Progenitor cell of endocrine pancreas (in vitro differentiated cells): ENCODE measurements at regions not wholly inside any gene's neighbourhood (a gene's known extent, or its start where the extent isn't known, plus 50 kb on each side); places are given as distances from the start of the nearest gene placed in this dataset.

Experiments used
- DNase-seq: peaks from one replicate; pipeline ENCODE4 v3.0.0; 2021; ENCODE audit warnings: low spot score; ENCODE audit not compliant: unreplicated experiment
- H3K27ac Mint-ChIP-seq: 2 replicates; pipeline ENCODE4 v1.8.0; 2021; ENCODE audit warnings: mild to moderate bottlenecking, moderate library complexity, mixed read lengths
- H3K27me3 Mint-ChIP-seq: 2 replicates; pipeline ENCODE4 v1.8.0; 2021; ENCODE audit warnings: mixed read lengths
- H3K36me3 Mint-ChIP-seq: 2 replicates; pipeline ENCODE4 v1.8.0; 2022; ENCODE audit warnings: mixed read lengths; ENCODE audit not compliant: insufficient read depth
- H3K4me1 Mint-ChIP-seq: 2 replicates; pipeline ENCODE4 v1.8.0; 2021; ENCODE audit warnings: low read depth, mixed read lengths
- H3K4me3 Mint-ChIP-seq: 2 replicates; pipeline ENCODE4 v1.8.0; 2021; ENCODE audit warnings: low read depth, mild to moderate bottlenecking, moderate library complexity, mixed read lengths
- H3K9me3 Mint-ChIP-seq: 2 replicates; pipeline ENCODE4 v1.8.0; 2021; ENCODE audit warnings: low read depth, mixed read lengths
- CTCF ChIP-seq: fragments of 200-600 bp; sonication (generic); IDR thresholded peaks from one replicate; pipeline ENCODE4 v1.5.0; 2021; ENCODE audit warnings: antibody characterized with exemption, mild to moderate bottlenecking; ENCODE audit not compliant: unreplicated experiment

- no peak for DNase-seq
- peaks cover under 1% of the 10 kb centered on the region for H3K4me1 Mint-ChIP-seq
- no peaks in the 10 kb centered on the region for H3K9me3 Mint-ChIP-seq
- no peak for TF ChIP-seq CTCF
- peaks cover 32% of the 10 kb centered on the region for H3K27me3 Mint-ChIP-seq
- H3K27ac Mint-ChIP-seq = no peak overlapping the region
- H3K36me3 Mint-ChIP-seq = no peaks in the 10 kb centered on the region
- no peak overlapping the region for H3K4me3 Mint-ChIP-seq
These were observed 147.0 kb upstream of the FAM20C start for GRCh38 chr7:45106-46090.

GRCh38 chr7:46123-46829, 146.1 kb upstream of the FAM20C start:
- H3K36me3 Mint-ChIP-seq = no peaks in the 10 kb centered on the region
- H3K4me3 Mint-ChIP-seq = no peak overlapping the region
- no peak overlapping the region for H3K27ac Mint-ChIP-seq
- no peak for TF ChIP-seq CTCF
- DNase-seq = no peak
- H3K9me3 Mint-ChIP-seq = no peaks in the 10 kb centered on the region
- peaks cover 37% of the 10 kb centered on the region for H3K27me3 Mint-ChIP-seq
- H3K4me1 Mint-ChIP-seq = no peaks in the 10 kb centered on the region

GRCh38 chr7:46830-47140, 145.6 kb upstream of the FAM20C start:
- DNase-seq = no peak
- H3K27ac Mint-ChIP-seq = no peak overlapping the region
- no peaks in the 10 kb centered on the region for H3K4me1 Mint-ChIP-seq
- H3K9me3 Mint-ChIP-seq = no peaks in the 10 kb centered on the region
- peaks cover 34% of the 10 kb centered on the region for H3K27me3 Mint-ChIP-seq
- H3K4me3 Mint-ChIP-seq = no peak overlapping the region
- no peak for TF ChIP-seq CTCF
- no peaks in the 10 kb centered on the region for H3K36me3 Mint-ChIP-seq

- no peak for TF ChIP-seq CTCF
- no peaks in the 10 kb centered on the region for H3K9me3 Mint-ChIP-seq
- H3K4me1 Mint-ChIP-seq = no peaks in the 10 kb centered on the region
- H3K36me3 Mint-ChIP-seq = no peaks in the 10 kb centered on the region
- DNase-seq = no peak
- H3K4me3 Mint-ChIP-seq = no peak overlapping the region
- H3K27me3 Mint-ChIP-seq = peaks cover 17% of the 10 kb centered on the region
- H3K27ac Mint-ChIP-seq = no peak overlapping the region
These were observed 140.8 kb upstream of the FAM20C start for GRCh38 chr7:51456-52068.

GRCh38 chr7:52100-52499, 140.3 kb upstream of the FAM20C start:
- no peak for TF ChIP-seq CTCF
- Mint-ChIP-seq H3K27ac (no peak overlapping the region), H3K9me3 (no peaks in the 10 kb centered on the region), H3K4me3 (no peak overlapping the region), H3K27me3 (peaks cover 15% of the 10 kb centered on the region), H3K36me3 (no peaks in the 10 kb centered on the region), H3K4me1 (no peaks in the 10 kb centered on the region)
- DNase-seq = no peak
